Activated CD8-positive, alpha-beta memory T cell treated with anti-CD3 and anti-CD28 coated beads, Interleukin-2, amount 10 ng/mL, durations not matched to agents 7 days and 5 days (primary cell): ENCODE measurements at regions not wholly inside any gene's neighbourhood (a gene's known extent, or its start where the extent isn't known, plus 50 kb on each side); places are given as distances from the start of the nearest gene placed in this dataset.
"Not testable (repeated sequence)": the region's sequence is repeated elsewhere in the genome, so short reads cannot be mapped to it uniquely, and the experiment has no call there.

Experiments
- ATAC-seq: fragments of 150-1000 bp; cut with Tn5 transposase; one replicate; pipeline ENCODE4 v1.10.0; 2021; ENCODE audit warnings: moderate library complexity
- CTCF ChIA-PET: fragments of 350-600 bp; sonication (Branson Sonifier 250); formaldehyde crosslinking; loops from one replicate; lab custom pipeline; 2021; ENCODE audit warnings: antibody characterized with exemption; lab: Charles Lee
- DNase-seq: peaks from one replicate; pipeline ENCODE4 v3.0.0-alpha.2; 2020
- H3K27ac Mint-ChIP-seq: one replicate; pipeline ENCODE4 v1.8.0; 2021; ENCODE audit warnings: mild to moderate bottlenecking, mixed read lengths
- H3K27me3 Mint-ChIP-seq: one replicate; pipeline ENCODE4 v1.8.0; 2021; ENCODE audit warnings: mixed read lengths
- H3K36me3 Mint-ChIP-seq: one replicate; pipeline ENCODE4 v1.8.0; 2021; ENCODE audit warnings: mild to moderate bottlenecking, mixed read lengths
- H3K4me1 Mint-ChIP-seq: one replicate; pipeline ENCODE4 v1.8.0; 2021; ENCODE audit warnings: mixed read lengths
- H3K4me3 Mint-ChIP-seq: one replicate; pipeline ENCODE4 v1.8.0; 2021; ENCODE audit warnings: mild to moderate bottlenecking, moderate library complexity, mixed read lengths
- H3K9me3 Mint-ChIP-seq: one replicate; pipeline ENCODE4 v1.8.0; 2022; ENCODE audit warnings: low read depth, mixed read lengths

DNA sequence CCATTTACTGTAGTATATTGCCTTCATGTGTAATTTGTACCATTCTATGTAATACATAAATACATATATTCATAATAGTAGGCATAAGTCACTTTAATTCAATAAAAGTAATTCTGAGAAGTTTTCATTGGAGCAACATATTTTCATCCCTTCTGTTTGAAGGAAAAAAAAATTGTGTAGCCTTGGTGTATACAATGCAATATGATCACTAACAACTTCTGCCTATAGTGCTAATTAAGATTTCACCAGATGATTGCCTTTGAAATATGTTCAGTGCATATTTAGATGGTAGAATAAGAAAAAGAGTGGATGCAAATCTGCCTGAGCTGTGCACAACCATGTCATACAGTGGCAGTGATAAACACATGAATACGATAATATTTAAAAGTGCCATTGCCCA, 996.8 kb downstream of the EFNA5 start:
- CTCF ChIA-PET: no interaction called here

DNA sequence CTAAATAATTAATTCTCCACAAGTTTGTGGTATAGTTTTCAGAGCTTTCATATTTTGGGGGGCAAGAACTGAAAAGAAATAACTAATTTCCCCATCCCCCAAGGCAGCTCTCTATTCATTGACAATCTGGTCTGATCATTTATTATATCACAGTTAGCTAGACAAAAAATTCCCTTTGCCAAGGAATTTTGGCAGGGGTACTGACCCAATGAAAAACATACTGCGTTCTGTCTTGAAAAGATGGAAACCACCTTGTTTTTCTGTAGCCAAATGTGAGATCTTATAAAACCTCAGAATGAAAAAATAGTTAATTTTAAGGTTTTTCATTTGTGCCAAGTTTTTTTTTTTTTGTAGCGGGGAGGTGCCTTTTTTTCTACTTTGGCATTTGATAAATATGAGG, 1008.9 kb downstream of the EFNA5 start:
- ATAC-seq: no peak

More for the DNA sequence above, 996.8 kb downstream of the EFNA5 start:
- H3K9me3 Mint-ChIP-seq: peaks cover 4% of the 10 kb centered on the region
- no peak for DNase-seq
- H3K4me1 Mint-ChIP-seq: no peaks in the 10 kb centered on the region
- H3K27me3 Mint-ChIP-seq: no peaks in the 10 kb centered on the region
- no peaks in the 10 kb centered on the region for H3K36me3 Mint-ChIP-seq
- H3K4me3 Mint-ChIP-seq: no peak overlapping the region
- no peak overlapping the region for H3K27ac Mint-ChIP-seq
- no peak for ATAC-seq

DNA sequence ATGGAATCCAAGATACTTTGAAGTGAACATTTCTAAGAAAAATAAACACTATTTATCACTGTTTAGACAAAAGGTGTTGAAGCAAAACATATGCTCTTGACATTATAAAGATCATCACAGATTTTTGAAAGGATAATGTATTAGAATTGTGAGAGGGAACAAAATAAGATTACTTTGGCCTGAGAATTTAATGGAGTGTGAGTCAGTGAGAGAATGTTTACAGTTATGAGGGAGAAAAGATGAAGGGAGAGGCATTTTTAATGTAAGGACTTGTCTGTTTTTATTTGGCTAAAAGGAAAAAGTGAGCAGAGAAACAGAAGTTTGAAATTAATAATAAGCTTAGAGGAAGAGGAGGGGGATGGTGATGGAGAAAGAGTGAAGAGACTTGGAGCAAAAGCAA, 1010.1 kb downstream of the EFNA5 start:
- H3K4me1 Mint-ChIP-seq: no peaks in the 10 kb centered on the region
- ATAC-seq: no peak
- no peak for DNase-seq
- no peak overlapping the region for H3K27ac Mint-ChIP-seq
- no peaks in the 10 kb centered on the region for H3K36me3 Mint-ChIP-seq
- H3K9me3 Mint-ChIP-seq: no peaks in the 10 kb centered on the region
- CTCF ChIA-PET: no interaction called here
- H3K4me3 Mint-ChIP-seq: no peak overlapping the region
- no peaks in the 10 kb centered on the region for H3K27me3 Mint-ChIP-seq

More for the DNA sequence above, 1008.9 kb downstream of the EFNA5 start:
- Mint-ChIP-seq H3K4me3 (no peak overlapping the region), H3K36me3 (no peaks in the 10 kb centered on the region), H3K9me3 (no peaks in the 10 kb centered on the region), H3K27me3 (no peaks in the 10 kb centered on the region), H3K27ac (no peak overlapping the region), H3K4me1 (no peaks in the 10 kb centered on the region)
- no peak for DNase-seq
- CTCF ChIA-PET: interaction anchor here (0.7 kb wide), 1 partner anchor 763 kb away, joined by 3 read pairs; no protein-coding TSS in a partner anchor

DNA sequence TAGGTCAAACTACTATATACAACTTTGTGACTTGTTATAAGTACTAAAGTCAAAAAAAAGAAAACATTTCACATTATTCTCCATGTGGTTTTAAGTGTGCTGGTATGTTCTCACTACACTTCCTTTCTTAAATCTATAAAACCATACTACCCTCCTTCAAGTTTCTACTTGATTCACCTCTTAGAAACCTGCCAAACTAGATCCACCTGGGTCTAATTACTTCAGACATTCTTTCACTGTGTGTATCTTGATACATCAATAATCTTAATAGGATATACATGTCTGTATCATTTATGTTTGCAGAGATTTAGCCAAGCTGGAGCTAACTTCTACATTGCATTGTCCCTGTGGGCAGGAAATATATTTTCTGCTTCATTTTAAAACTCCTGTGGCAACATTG, 1012.6 kb downstream of the EFNA5 start:
- no peaks in the 10 kb centered on the region for H3K27me3 Mint-ChIP-seq
- peaks cover 2% of the 10 kb centered on the region for H3K9me3 Mint-ChIP-seq
- no peaks in the 10 kb centered on the region for H3K4me1 Mint-ChIP-seq
- H3K27ac Mint-ChIP-seq: no peak overlapping the region
- CTCF ChIA-PET: no interaction called here
- no peak overlapping the region for H3K4me3 Mint-ChIP-seq
- ATAC-seq: no peak
- DNase-seq: no peak
- H3K36me3 Mint-ChIP-seq: no peaks in the 10 kb centered on the region

DNA sequence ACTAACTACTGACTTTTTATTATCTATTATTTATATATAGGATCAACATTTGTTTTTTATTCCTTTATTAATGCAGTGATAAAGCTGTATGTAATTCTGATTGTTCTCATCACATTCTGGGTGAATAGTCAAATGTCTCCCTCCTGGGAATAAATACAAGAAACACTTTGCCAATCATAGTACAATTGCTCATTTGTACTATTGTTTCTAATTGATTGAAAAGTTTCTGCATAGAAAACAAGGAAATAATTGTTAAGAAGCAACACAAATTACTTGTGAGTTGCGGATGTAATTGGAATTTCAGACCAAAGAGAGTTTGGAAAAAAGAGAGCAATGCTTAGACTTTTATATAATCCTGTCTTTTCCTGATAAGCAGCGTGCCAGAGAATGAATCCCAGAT, 1013.9 kb downstream of the EFNA5 start:
- no peaks in the 10 kb centered on the region for H3K36me3 Mint-ChIP-seq
- peaks cover 5% of the 10 kb centered on the region for H3K9me3 Mint-ChIP-seq
- CTCF ChIA-PET: no interaction called here
- no peaks in the 10 kb centered on the region for H3K4me1 Mint-ChIP-seq
- DNase-seq (no peak), ATAC-seq (no peak)
- H3K27ac Mint-ChIP-seq: no peak overlapping the region
- H3K27me3 Mint-ChIP-seq: no peaks in the 10 kb centered on the region
- no peak overlapping the region for H3K4me3 Mint-ChIP-seq

DNA sequence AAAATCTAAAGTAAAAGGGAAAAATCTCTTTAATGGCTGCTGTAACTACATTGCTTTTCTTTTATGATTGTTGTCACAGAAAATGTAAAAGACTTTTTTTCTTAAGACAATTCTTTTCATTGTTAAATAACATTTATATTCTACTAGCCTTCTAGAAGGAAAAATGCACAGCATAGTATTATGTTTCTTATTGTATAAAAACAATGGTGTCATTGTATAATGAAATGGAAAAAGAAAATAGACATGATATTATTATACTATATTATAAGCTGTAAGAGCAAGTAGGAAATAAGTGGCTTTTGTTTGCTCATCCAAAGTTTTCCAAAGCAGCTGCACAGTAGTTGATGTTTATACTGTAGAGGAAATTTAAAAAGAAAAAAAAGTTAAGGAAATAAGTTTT, 1021.7 kb downstream of the EFNA5 start:
- no peaks in the 10 kb centered on the region for H3K4me1 Mint-ChIP-seq
- CTCF ChIA-PET: no interaction called here
- no peak for ATAC-seq
- H3K27ac Mint-ChIP-seq: no peak overlapping the region
- peaks cover 3% of the 10 kb centered on the region for H3K9me3 Mint-ChIP-seq
- no peaks in the 10 kb centered on the region for H3K36me3 Mint-ChIP-seq
- no peaks in the 10 kb centered on the region for H3K27me3 Mint-ChIP-seq
- no peak overlapping the region for H3K4me3 Mint-ChIP-seq
- DNase-seq: no peak

DNA sequence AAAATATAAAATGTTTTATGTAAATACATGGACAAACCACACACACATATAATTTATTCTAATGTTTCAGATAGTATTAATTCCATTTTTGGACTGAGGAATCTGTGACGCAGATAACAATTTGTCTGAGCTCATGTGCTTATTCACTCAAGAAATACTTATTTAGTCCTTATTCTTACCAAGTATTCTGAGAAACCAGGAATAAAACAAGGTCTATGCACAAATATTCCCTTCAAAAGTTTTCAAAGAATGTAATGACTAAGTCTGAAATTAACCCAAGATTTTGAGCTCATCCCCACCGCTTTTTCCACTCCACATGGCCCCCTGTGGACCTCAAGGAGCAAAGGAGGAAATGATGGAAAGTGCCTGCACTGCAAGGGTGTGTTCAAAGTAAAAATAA, 1022.3 kb downstream of the EFNA5 start:
- CTCF ChIA-PET: no interaction called here
- Mint-ChIP-seq H3K4me3 (no peak overlapping the region), H3K27me3 (no peaks in the 10 kb centered on the region), H3K9me3 (peaks cover 3% of the 10 kb centered on the region), H3K36me3 (no peaks in the 10 kb centered on the region), H3K27ac (no peak overlapping the region), H3K4me1 (no peaks in the 10 kb centered on the region)
- DNase-seq (no peak), ATAC-seq (no peak)

DNA sequence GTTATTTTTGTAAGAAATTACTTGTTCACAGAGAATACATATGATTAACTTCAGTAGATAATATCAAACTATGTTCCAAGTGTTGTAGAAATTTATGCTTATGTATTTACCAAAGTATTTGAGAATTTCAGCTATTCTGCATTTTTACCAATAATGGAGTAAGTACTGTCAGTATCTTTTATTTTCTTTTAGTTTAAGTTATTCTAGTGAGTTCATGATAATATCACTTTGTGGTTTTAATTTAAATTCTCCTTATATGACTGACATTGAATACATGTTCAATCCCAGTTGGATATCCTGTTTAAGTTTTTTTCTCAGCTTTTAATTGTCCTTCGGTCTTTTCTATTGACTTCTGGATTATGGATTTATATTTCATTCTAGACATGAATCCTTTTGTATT, 1024.6 kb downstream of the EFNA5 start:
- no peaks in the 10 kb centered on the region for H3K36me3 Mint-ChIP-seq
- no peak for ATAC-seq
- no peaks in the 10 kb centered on the region for H3K27me3 Mint-ChIP-seq
- CTCF ChIA-PET: no interaction called here
- no peak overlapping the region for H3K4me3 Mint-ChIP-seq
- H3K4me1 Mint-ChIP-seq: no peaks in the 10 kb centered on the region
- H3K27ac Mint-ChIP-seq: no peak overlapping the region
- no peak for DNase-seq
- H3K9me3 Mint-ChIP-seq: peaks cover 2% of the 10 kb centered on the region

DNA sequence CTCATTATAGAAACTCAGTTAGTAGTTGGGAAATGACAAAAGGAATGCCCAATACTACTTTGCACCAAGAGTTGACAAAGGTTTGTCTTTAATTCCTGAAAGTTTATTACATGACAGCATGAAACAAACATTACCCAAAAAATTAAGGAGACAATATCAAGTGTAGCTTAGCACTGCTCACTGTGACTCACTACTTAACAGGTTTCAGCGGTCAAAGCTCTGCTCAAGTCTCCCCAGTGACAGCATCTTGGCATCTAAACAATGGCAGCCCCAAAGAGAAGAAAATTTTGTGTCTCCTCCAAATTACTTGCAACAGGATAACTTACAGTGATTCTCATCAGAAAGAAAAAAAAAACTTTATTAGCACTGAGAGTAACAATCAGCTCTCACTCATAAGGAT, 1030.2 kb downstream of the EFNA5 start:
- no peak for ATAC-seq

DNA sequence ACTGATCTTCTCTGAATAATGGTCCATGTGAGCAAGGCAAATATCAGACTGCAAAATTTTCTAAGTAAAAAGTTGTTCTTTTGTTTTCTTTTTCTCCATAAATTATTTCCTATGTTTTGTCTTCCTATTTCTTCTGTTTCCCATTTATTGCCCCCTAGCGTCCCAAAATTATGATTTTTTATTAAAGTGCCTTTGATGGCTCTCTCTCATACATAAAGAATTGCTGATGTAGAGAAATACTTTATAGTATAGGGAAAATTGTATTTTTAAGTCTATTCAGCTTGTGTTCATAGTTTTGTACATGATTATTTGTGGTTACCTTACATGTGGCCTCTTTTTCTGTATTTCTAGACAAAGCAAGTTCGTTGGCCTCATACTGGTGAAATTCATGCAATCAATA, 1031.2 kb downstream of the EFNA5 start:
- CTCF ChIA-PET: no interaction called here
- Mint-ChIP-seq H3K27ac (no peak overlapping the region), H3K4me3 (no peak overlapping the region), H3K27me3 (no peaks in the 10 kb centered on the region), H3K4me1 (no peaks in the 10 kb centered on the region), H3K9me3 (peaks cover 10% of the 10 kb centered on the region), H3K36me3 (no peaks in the 10 kb centered on the region)
- DNase-seq (no peak), ATAC-seq (no peak)

More for the DNA sequence above, 1030.2 kb downstream of the EFNA5 start:
- DNase-seq: no peak
- CTCF ChIA-PET: no interaction called here
- H3K27me3 Mint-ChIP-seq: no peaks in the 10 kb centered on the region
- H3K4me3 Mint-ChIP-seq: no peak overlapping the region
- peaks cover 10% of the 10 kb centered on the region for H3K9me3 Mint-ChIP-seq
- no peaks in the 10 kb centered on the region for H3K4me1 Mint-ChIP-seq
- no peaks in the 10 kb centered on the region for H3K36me3 Mint-ChIP-seq
- no peak overlapping the region for H3K27ac Mint-ChIP-seq

DNA sequence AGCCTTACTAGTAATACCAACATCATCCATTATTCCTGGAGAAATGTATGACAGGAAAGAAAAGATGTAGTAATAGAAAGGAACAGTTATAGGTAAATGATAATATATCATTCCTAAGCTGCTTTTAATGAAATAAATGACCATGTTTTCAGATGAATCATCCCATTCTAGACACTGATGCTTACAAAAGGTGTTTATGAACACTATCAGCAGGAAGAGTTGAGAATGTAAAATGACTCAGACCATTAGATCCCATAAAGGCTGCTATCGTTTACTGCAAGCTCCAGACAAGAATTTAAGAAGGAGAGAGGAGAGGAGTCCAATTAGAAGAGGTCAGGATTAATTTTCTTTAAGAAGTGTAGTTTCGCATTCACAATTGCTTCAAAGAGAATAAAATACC, 1033.5 kb downstream of the EFNA5 start:
- ATAC-seq (no peak), DNase-seq (no peak)
- CTCF ChIA-PET: no interaction called here
- Mint-ChIP-seq H3K4me3 (no peak overlapping the region), H3K27ac (no peak overlapping the region), H3K36me3 (no peaks in the 10 kb centered on the region), H3K4me1 (no peaks in the 10 kb centered on the region), H3K9me3 (peaks cover 10% of the 10 kb centered on the region), H3K27me3 (no peaks in the 10 kb centered on the region)

DNA sequence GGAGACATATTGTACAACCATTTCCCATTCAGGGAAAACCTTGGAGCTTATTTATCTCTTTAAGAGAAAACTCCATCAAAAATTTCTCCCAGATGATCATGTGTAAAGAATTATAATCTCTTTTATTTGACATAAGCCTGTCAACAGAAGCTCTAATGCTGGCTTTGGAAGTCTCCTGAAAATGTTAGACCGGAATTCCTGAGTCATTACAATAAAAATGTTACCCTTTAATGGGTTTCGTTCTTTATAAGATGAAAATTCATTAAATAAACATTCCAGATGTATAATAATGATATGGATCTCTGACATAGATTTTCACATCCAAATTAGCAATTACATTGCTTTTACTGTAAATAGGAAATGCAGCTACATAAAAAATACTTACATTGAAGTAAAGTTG, 1036.4 kb downstream of the EFNA5 start:
- H3K9me3 Mint-ChIP-seq: peaks cover 7% of the 10 kb centered on the region
- H3K27me3 Mint-ChIP-seq: no peaks in the 10 kb centered on the region
- no peak for DNase-seq
- H3K4me3 Mint-ChIP-seq: no peak overlapping the region
- no peak overlapping the region for H3K27ac Mint-ChIP-seq
- H3K4me1 Mint-ChIP-seq: no peaks in the 10 kb centered on the region
- CTCF ChIA-PET: no interaction called here
- ATAC-seq: no peak
- no peaks in the 10 kb centered on the region for H3K36me3 Mint-ChIP-seq

DNA sequence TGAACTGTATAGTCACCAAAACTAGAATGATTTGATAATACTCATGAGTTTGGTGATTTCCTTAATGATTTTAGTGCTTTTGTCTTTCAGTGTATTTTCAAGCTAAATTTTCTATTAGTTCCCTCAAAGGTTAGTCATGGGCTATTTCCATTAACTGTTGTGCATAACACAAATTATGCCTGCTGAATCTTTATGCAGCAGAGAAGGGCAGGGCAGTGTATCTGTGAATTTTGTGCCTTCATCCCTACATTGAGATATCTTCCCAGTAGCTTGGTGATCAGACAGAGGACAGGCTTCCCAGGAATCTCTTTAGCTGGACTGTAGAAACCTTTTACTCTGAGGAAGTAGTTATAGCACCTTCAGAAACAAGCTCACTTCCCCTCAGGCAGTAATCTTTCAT, 1036.9 kb downstream of the EFNA5 start:
- Mint-ChIP-seq H3K27me3 (no peaks in the 10 kb centered on the region), H3K4me3 (no peak overlapping the region), H3K9me3 (peaks cover 7% of the 10 kb centered on the region), H3K27ac (no peak overlapping the region), H3K4me1 (no peaks in the 10 kb centered on the region), H3K36me3 (no peaks in the 10 kb centered on the region)
- CTCF ChIA-PET: no interaction called here
- ATAC-seq (no peak), DNase-seq (no peak)

DNA sequence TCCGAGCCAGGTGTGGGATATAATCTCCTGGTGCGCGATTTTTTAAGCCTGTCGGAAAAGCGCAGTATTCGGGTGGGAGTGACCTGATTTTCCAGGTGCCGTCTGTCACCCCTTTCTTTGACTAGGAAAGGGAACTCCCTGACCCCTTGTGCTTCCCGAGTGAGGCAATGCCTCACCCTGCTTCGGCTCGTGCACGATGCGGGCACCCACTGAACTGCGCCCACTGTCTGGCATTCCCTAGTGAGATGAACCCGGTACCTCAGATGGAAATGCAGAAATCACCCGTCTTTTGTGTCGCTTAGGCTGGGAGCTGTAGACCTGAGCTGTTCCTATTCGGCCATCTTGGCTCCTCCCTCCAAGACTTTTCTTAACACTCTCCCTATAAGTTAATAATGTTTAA, 1042.3 kb downstream of the EFNA5 start:
- H3K27me3 Mint-ChIP-seq, H3K9me3 Mint-ChIP-seq, ATAC-seq, H3K4me1 Mint-ChIP-seq, DNase-seq, H3K27ac Mint-ChIP-seq, H3K4me3 Mint-ChIP-seq, CTCF ChIA-PET, H3K36me3 Mint-ChIP-seq: not testable (repeated sequence)

DNA sequence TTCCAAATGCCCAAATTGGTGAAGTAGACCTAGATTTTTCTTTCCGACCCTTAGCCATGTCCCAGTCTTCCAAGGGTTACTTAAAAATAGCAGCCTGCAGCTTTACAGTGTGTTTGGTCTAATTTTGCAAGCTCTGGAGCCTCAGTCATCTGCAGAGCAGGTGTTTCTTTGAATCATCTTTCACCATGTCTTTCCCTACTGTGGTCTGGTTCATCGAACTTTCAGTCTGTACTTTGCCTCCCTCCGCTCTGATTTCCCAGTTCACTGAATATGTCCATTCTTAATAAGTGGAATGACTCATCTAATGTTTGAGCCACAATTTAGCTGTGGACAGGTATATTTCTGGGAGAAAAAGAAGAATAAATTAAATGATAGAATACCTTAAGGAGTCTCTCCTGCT, 1060.7 kb downstream of the EFNA5 start:
- H3K9me3 Mint-ChIP-seq: peaks cover 2% of the 10 kb centered on the region
- H3K4me1 Mint-ChIP-seq: no peaks in the 10 kb centered on the region
- CTCF ChIA-PET: no interaction called here
- no peaks in the 10 kb centered on the region for H3K27me3 Mint-ChIP-seq
- H3K36me3 Mint-ChIP-seq: no peaks in the 10 kb centered on the region
- DNase-seq: no peak
- H3K27ac Mint-ChIP-seq: no peak overlapping the region
- no peak overlapping the region for H3K4me3 Mint-ChIP-seq
- no peak for ATAC-seq
